Fibroblast of pulmonary artery (primary cell): ENCODE measurements at regions not wholly inside any gene's neighbourhood (a gene's known extent, or its start where the extent isn't known, plus 50 kb on each side); places are given as distances from the start of the nearest gene placed in this dataset.

Experiments used
- DNase-seq: peaks from one replicate; pipeline ENCODE4 v3.0.0-alpha.2; 2010; ENCODE audit warnings: low read depth
- H3K4me3 ChIP-seq: replicated peaks from 2 replicates; pipeline ENCODE4 v1.5.1; 2011; ENCODE audit warnings: low read depth, mild to moderate bottlenecking, control low read depth, low read length, moderate library complexity
- CTCF ChIP-seq: IDR thresholded peaks from 2 replicates; pipeline ENCODE4 v1.5.1; 2011; ENCODE audit warnings: mild to moderate bottlenecking, control low read depth, low read length, inconsistent platforms; ENCODE audit errors: missing control alignments

GRCh38 chr4:18071894-18072293 is 50.3 kb upstream of the LCORL start:
- DNase-seq: no peak
- no peak overlapping the region for H3K4me3 ChIP-seq
- no peak for TF ChIP-seq CTCF
